ENCODE measurements at regions not wholly inside any gene's neighbourhood (a gene's known extent, or its start where the extent isn't known, plus 50 kb on each side); places are given as distances from the start of the nearest gene placed in this dataset.
"Not testable (repeated sequence)": the region's sequence is repeated elsewhere in the genome, so short reads cannot be mapped to it uniquely, and the experiment has no call there.

DNA sequence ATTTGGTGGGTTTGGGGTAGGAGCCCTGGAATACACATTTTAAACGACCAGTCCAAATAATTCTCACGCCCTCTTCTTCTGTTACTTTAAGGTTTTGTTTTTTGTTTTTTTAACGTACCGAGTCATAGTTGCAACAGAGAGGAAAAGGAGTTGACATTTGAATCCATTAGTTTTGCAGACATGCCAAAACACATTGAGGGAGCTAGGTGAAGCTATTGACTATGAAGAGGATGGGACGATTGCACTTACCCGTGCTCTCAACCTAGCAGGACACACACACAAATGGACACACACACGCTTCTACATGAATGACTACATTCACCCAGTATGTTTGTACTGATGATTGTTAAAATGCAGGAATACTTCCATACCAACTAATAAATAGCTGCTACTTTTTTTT lies 54.3 kb upstream of the CIT start:
- no peak for DNase-seq

DNA sequence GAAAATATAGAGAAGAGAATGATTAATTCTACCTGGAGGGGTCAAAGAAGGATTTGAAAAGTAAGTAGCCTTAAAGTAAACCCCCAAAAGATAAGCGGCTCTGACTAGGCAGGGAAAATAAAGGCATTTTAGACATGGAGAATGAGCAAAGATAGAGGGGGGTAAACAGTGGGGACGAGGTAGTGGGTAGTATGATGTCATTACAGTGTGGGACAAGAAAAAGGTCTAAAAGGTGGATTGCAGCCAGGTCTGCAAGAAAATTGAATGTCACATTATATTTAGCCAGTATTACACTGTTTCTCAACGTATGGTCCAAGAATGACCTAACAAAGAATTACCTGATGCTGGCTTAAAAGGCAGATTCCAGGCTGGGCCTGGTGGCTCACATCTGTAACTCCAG lies 55.8 kb upstream of the CIT start:
- DNase-seq: no peak

DNA sequence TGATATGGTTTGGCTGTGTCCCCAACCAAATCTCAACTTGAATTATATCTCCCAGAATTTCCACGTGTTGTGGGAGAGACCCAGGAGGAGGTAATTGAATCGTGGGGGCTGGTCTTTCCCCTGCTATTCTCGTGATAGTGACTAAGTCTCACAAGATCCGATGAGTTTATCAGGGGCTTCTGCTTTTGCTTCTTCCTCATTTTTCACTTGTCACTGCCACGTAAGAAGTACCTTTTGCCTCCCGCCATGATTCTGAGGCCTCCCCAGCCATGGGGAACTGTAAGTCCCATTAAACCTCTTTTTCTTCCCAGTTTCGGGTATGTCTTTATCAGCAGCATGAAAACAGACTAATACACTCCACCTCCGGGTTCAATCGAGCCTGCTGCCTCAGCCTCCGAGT lies 54.3 kb upstream of the BICDL1 start:
- DNase-seq: not testable (repeated sequence)

DNA sequence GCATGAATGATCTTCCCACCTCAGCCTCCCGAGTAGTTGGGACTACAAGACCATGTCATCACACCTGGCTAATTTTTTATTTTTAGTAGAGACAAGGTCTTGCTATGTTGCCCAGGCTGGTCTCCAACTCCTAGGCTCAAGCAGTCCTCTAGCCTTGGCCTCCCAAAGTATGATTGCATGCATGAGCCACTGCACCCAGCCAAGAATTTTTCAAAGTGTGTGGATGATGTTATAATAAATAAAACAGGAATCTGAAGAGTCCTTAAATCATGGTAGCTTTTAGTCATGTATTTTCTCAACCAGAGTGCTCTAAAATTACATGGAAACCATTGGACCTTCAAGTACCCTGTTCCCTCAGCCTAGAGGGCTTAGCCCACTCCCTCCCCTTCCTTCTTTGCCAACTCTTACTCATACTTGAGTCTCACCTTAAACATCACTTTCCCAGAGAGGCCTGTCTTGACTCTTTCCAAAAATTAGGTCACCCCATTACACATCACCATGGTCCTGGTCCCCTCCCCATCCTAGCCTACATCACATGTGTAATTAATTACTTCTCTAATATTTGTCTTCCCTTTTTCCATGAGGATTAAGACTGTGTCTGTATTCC lies 52.2 kb upstream of the BICDL1 start:
- no peak for DNase-seq

DNA sequence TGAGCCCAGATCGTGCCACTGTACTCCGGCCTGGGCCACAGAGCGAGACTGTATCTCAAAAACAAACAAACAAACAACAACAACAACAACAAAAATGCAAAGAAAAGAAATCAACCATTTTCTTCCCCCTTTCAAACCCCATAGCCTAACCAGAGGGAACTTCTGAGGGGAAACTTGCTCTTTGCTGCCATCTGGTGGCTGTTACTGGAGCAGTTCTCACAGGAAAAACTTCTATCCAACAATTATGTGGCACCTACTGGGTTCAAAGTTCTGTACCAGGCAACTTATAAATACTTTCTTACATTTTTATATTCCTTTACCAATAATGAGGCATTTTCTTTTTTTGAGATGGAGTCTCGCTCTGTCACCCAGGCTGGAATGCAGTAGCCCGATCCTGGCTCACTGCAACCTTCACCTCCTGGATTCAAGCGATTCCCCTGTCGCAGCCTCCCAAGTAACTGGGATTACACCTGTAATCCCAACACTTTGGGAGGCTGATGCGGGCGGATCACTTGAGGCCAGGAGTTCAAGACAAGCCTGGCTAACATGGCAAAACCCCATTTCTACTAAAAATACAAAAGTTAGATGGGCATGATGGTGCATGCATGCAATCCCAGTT lies 50.9 kb upstream of the BICDL1 start:
- peak; percentile 60 for DNase-seq

Measured in activated CD4-positive, alpha-beta T cell treated with anti-CD3 and anti-CD28 coated beads, Interleukin-10, Interleukin-2, amounts not matched to agents 100 ng/mL and 50 ng/mL, durations not matched to agents 16 hours and 8 hours (primary cell).